Germinal center (tissue), 1 donor: ENCODE measurements at regions not wholly inside any gene's neighbourhood (a gene's known extent, or its start where the extent isn't known, plus 50 kb on each side); places are given as distances from the start of the nearest gene placed in this dataset.
"Not testable (repeated sequence)": the region's sequence is repeated elsewhere in the genome, so short reads cannot be mapped to it uniquely, and the experiment has no call there.

Experiments
- DNase-seq: peaks from one replicate; pipeline ENCODE4 v3.0.0; 2012; ENCODE audit warnings: mixed read lengths, low spot score

DNA sequence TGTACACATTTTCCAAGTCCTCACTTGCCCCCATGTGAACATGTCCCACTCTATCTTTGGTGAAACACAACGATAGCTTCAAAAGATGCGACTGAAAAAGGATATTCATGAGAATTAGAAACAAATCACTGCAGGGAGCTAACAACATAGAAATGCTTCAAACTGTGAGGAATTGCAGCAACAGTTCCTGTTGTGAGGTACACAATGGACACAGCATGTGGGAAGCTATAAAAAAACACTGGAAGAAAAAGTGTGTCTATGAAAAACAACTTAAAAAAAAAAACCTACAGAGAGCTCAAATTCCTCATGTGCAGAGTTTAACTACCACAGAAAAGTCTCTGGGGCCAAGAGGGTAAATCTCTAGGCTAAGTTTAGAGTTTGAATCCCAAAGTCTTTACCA is 51.6 kb upstream of the BLTP1 start:
- no peak for DNase-seq

- DNase-seq, result no peak
Observed at GRCh38 chr4:122099896-122100295, 52.2 kb upstream of the BLTP1 start.

DNA sequence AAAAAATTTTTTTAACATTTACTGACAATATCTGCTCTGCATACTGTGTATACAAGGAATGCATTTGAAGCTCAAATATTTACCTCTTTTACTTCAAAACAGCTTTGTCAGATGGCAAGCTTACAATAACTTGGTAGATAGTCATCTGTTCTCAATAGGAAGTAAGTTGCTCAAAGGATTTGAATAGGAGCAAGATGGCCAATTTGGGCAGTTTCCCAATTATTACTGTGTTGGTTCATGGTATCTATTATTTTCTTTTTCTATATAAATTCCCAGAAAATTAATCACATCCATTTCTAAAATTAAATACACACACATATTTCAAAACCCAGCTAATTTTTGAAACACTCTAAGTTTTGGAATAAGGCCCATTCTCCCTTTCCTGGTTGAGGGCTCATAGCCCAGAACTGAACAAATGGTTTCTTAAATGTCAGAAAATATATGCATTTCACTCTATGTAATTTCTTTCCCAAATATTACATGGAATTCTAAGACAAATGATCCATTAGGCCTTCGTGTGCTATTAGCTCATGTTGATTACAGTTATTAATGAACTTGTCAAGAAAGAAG is 60.2 kb upstream of the BLTP1 start:
- no peak for DNase-seq

GRCh38 chr4:122091397-122091796 is 60.7 kb upstream of the BLTP1 start:
- DNase-seq, result no peak

DNA sequence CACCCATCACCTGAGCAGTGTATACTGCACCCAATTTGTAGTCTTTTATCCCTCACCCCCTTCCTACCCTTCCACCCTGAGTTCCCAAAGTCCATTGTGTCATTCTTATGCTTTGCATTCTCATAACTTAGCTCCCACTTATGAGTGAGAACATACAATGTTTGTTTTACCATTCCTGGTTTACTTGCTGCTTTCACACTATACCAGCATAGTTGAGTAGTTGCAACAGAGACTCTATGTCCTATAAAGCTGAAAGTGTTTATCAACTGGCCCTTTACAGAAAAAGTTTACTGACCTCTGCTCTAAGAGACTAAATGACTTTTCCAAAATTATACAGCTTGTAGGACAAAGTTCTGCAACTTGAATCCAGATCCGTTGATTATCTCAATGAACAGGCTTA is 61.1 kb upstream of the BLTP1 start:
- DNase-seq, result no peak

GRCh38 chr4:122086338-122087065 is 65.6 kb upstream of the BLTP1 start:
- DNase-seq, result no peak

DNA sequence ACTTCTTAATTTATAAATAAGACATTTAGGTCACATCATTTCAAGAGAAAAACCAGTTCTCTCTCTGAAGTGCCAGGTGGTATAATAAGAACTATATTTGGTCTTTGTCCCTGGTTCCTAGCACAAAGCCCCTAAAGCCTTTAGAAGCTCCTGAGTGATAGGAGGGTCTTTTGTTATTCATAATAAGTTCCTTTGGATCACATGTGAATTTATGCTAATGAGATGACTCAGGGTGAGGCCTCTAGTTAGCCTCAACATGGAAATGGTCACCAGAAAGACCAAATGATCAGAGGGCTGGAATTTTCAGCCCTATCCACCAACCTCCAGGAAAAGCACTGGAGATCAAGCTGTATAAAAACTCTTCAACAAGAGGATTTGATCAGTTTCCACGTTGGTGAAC is 68.1 kb upstream of the BLTP1 start:
- DNase-seq, result no peak

DNA sequence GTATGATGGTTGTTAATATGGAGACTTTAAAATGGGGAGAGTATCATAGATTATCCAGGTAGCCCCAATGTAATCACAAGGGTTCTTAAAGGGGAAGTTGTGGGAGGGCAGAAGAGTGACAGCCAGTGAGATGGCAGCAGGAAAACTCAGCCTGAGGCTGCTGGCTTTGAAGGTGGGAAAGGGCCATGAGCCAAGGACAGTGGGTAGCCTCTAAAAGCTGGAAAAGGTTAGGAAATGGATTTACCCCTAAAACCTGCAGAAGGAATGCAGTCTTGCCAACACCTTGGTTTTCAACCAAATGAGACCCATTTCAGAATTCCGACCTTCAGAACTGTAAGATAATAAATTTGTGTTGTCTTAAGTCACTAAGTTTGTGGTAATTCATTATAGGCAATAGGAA is 68.8 kb upstream of the BLTP1 start:
- DNase-seq, result no peak

DNA sequence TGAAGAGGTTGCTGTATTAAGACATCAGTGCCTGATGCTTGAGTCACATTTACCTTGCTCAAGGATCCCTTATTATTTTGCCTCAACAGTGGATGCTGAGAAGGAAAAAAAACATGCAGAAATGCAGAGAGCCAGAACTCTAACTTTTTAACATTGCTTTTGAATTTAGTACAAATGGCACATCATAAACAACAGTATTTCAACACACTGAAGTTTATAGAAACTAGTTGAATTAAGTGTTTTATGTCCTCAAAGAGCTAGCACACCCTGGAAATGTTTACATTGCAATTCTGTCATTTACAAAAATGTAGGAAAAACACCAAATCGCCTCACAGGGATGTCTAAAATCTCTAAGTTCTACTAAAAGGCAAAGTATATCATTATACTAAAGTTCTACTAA is 69.5 kb upstream of the BLTP1 start:
- DNase-seq, result no peak

GRCh38 chr4:122077653-122078052 is 74.5 kb upstream of the BLTP1 start:
- not testable (repeated sequence) for DNase-seq

GRCh38 chr4:122076835-122077234 is 75.3 kb upstream of the BLTP1 start:
- DNase-seq, result not testable (repeated sequence)

DNA sequence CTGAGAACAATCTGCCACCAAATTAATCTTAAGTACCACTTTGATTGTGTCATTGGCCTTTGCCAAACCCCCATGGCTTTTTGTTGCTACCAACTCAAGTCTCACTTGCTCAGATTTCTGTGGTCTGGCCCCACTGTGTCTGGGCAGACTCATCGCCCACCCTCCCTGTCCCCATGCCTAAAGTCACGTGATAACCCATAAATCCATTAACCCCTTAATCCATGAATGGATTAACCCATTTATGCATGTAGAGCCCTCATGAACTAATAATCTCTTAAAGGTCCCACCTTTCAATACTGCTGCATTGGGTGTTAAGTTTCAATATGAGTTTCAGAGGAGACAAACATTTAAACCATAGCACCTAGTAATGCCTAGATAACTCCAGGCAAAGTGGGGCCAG is 78.5 kb upstream of the BLTP1 start:
- no peak for DNase-seq

DNA sequence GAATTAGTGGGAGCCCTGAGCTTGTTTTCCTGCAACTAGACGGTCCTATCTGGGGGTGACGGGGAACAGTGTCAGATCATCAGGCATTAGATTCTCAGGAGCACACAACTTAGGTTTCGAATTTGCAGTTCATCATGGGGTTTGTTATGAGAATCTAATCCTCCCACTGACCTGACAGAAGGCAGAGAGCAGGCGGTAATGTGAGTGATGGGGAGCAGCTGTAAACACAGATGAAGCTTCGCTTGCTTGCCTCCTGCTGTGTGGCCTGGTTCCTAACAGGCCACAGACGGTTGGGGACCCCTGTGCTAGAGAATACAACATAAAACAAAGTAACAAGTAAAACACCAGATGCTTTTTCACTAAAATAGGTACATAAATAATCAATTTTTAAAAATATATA is 86.2 kb upstream of the BLTP1 start:
- no peak for DNase-seq

DNA sequence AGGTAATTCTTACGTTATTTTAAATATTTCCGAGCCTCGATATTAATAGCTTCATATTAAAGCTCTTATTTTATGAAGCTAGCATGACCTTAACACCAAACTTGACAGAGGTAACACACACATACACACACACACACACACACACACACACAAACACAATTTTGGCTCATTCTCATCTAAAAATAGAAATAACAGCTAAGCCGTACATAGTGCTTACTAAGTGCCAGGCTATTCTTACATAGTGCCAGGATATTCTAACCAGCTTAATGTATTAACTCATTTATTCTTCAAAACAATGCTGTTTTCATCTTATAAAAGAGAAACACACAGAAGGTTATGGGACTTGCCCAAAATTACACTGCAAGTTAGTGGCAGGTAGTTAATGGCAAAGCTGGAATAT is 87.0 kb upstream of the BLTP1 start:
- no peak for DNase-seq

GRCh38 chr4:122053186-122053585 is 98.9 kb upstream of the BLTP1 start:
- DNase-seq, result no peak

DNA sequence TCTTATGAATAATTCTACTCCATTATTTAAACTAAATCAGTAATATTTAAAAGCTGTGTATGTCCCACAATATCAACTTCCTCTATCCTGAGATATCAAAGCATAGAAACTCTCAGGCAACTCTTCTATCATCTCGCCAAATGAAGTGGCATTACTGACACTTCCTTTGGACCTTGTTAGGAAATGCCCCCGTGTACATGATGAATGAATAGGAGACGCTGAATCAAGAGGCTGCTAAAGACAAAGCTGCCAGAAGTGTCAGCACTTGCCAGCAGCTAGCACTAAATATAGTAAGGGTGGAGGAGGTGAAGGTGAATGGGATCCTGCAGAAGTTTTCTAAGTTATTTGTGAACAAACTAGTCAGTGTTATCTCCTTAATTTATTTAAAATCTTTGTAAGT is 99.5 kb upstream of the BLTP1 start:
- DNase-seq, result no peak

DNA sequence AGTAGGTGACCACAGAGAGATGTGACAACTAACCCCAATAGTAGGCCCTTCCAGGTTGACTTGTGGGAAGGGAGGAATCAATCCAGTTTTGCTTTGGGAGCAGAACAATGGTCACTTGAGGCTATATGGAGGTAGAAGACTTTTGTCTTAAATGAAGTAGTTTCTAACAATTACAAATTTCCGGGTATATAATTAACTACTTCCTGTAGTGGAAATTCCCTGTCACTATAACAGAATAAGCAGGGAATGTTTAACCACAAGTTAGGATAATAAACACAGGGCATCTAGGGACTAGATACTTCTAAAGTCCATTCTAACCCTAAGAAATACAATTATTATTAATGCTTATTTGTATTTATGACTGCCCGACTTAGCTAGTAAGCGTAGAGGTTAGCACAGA is 99.0 kb upstream of the TRPC3 start:
- no peak for DNase-seq

DNA sequence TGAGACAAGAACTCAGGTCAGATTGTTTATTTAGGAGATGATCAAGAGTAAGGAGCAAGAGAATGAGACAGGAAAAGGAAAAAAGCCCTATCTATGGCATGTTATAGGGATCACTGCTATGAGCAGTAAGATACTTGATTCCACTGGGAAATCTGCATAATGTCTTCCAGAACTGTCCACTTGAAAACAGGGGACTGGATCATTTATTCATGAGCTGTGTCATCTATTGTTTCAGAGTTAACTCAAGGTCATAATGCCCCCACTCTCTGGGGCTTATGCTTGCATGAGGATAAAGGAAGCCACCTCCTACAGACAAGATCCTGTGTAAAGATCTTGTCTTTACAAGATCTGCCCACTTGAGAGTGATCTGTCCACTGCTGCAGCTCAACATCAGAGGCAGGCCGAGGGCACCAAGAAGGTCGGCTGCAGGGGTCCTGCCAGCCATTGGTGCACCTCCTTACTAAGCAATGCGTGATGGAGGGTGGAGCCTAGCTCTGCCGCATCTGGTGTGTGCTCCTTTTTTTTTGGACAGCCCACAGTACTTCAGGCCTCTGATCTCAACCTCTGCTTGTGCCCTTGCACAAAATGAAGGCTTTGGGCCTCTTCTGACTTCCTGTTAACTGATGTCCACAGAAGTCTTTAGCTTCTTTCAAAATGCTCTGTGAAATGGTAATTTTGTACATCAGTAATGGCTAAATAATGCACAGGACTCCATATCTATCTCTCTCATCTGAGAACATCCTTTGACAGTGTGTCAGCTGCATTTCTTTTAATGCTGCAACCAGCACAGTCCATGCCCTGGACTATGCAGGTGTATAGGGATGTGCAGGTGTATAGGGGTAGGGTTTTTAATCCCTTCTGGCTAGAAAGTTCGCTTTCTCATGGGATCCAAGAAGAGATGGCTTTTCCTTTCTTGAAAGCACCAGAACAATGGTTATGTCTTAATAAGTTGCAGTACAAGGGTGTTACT is 95.9 kb upstream of the TRPC3 start:
- DNase-seq, result no peak

DNA sequence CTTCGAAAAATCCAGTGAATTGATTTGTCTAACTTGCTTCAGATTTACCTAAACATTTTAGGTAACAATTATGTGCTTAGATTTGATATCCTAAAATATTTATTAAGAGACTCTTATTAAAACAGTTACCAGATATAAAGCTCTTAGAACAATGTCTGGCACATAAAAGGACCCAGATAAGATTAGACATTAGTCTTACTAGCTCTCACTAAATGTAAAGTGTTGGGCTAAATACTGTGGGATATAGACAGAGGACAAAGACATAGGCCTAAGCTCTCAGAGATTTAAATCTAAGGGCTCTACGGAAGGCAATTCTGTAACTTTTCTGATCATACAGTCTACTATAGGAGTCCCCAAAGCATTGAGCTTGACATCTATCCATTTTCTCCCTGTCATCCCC is 94.4 kb upstream of the TRPC3 start:
- no peak for DNase-seq

DNA sequence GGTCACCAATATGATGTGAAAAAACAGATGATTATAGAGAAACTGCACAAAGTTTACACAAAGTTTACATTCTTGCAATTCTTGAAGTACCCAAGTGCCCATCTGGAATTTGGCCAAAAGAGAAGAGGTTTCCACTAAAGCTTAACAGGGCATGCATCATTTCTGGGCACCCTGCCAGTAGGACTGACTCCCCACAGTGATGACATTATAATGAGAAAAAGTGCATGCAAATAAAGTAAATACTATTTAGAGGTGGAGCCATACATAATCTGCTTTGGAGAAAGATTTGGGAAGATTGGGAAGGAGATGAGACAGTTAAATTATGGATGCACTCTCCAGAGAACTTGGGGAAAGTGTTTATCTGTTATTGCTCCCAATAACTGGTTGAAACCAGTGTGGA is 93.7 kb upstream of the TRPC3 start:
- no peak for DNase-seq

GRCh38 chr4:122044501-122044900 is 92.6 kb upstream of the TRPC3 start:
- DNase-seq, result no peak

- no peak for DNase-seq
Observed at GRCh38 chr4:122041312-122041711, 89.5 kb upstream of the TRPC3 start.

DNA sequence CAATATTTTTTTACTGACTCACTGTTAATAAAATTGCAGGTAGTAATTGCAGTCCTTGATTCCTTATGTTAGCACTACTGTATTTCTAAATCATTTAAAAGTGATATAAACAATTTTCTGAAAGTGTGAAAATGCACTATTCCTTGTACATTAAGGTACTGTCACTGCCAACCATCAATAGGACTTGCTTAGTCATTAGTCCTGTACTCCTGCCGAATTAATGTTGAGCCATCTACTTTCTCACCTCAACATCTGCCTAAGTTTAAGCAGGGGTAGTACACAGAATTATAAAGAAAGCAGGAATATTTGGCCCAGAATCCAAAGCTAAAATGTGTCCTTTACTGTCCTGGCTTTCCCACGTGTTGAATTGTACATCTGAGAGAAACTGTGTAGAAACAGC is 87.0 kb upstream of the TRPC3 start:
- no peak for DNase-seq
